ENCODE measurements at regions not wholly inside any gene's neighbourhood (a gene's known extent, or its start where the extent isn't known, plus 50 kb on each side); places are given as distances from the start of the nearest gene placed in this dataset.

GRCh38 chr12:97169889-97170567 is 263.0 kb downstream of the NEDD1 start:
- ChIA-PET CTCF (no interaction called here), POLR2A (ENCODE audit: low non-redundant PET) (no interaction called here)
- no peak for DNase-seq (ENCODE audit: low spot score)
- Histone ChIP-seq H3K36me3 (ENCODE audit: insufficient read depth, low read length, poor library complexity, severe bottlenecking) (no peaks in the 10 kb centered on the region), H3K27ac (ENCODE audit: low read depth, low read length, poor library complexity, severe bottlenecking) (no peak overlapping the region), H3K9me3 (ENCODE audit: low read depth, low read length, poor library complexity, severe bottlenecking) (no peaks in the 10 kb centered on the region), H3K4me3 (ENCODE audit: low read depth, low read length, poor library complexity, severe bottlenecking) (no peak overlapping the region), H3K27me3 (replicated peaks; ENCODE audit: insufficient read depth, low read depth, low read length, poor library complexity) (peaks cover 66% of the 10 kb centered on the region), H3K4me1 (ENCODE audit: insufficient read depth, low read length, poor library complexity, severe bottlenecking) (no peaks in the 10 kb centered on the region)
- intact Hi-C loops (cut with micrococcal nuclease; ENCODE audit: unreplicated experiment), result no loop called here
- no peak for TF ChIP-seq EZH2 (IDR thresholded peaks at IDR 0.05; ENCODE audit: borderline replicate concordance, low read depth, low read length, poor library complexity, severe bottlenecking)
- no peak for TF ChIP-seq CTCF (conservative IDR thresholded peaks at IDR 0.05; ENCODE audit: low read depth, low read length)
- BruUV-seq (replicated peaks), result no TSS peak

GRCh38 chr12:97173688-97174410 is 266.8 kb downstream of the NEDD1 start:
- no peaks in the 10 kb centered on the region for H3K4me1 ChIP-seq (ENCODE audit: insufficient read depth, low read length, poor library complexity, severe bottlenecking)
- no peaks in the 10 kb centered on the region for H3K9me3 ChIP-seq (ENCODE audit: low read depth, low read length, poor library complexity, severe bottlenecking)
- DNase-seq (ENCODE audit: low spot score), result no peak
- POLR2A ChIA-PET (ENCODE audit: low non-redundant PET), result no interaction called here
- TF ChIP-seq CTCF (conservative IDR thresholded peaks at IDR 0.05; ENCODE audit: low read depth, low read length), result no peak
- TF ChIP-seq EZH2 (IDR thresholded peaks at IDR 0.05; ENCODE audit: borderline replicate concordance, low read depth, low read length, poor library complexity, severe bottlenecking), result no peak
- no TSS peak for BruUV-seq (replicated peaks)
- H3K4me3 ChIP-seq (ENCODE audit: low read depth, low read length, poor library complexity, severe bottlenecking), result no peak overlapping the region
- intact Hi-C loops (cut with micrococcal nuclease; ENCODE audit: unreplicated experiment), result no loop called here
- CTCF ChIA-PET, result no interaction called here
- no peaks in the 10 kb centered on the region for H3K36me3 ChIP-seq (ENCODE audit: insufficient read depth, low read length, poor library complexity, severe bottlenecking)
- H3K27me3 ChIP-seq (replicated peaks; ENCODE audit: insufficient read depth, low read depth, low read length, poor library complexity), result peaks cover 50% of the 10 kb centered on the region
- H3K27ac ChIP-seq (ENCODE audit: low read depth, low read length, poor library complexity, severe bottlenecking), result no peak overlapping the region

- Histone ChIP-seq H3K4me1 (ENCODE audit: insufficient read depth, low read length, poor library complexity, severe bottlenecking) (no peaks in the 10 kb centered on the region), H3K27ac (ENCODE audit: low read depth, low read length, poor library complexity, severe bottlenecking) (no peak overlapping the region), H3K9me3 (ENCODE audit: low read depth, low read length, poor library complexity, severe bottlenecking) (no peaks in the 10 kb centered on the region), H3K4me3 (ENCODE audit: low read depth, low read length, poor library complexity, severe bottlenecking) (no peak overlapping the region), H3K27me3 (replicated peaks; ENCODE audit: insufficient read depth, low read depth, low read length, poor library complexity) (peaks cover 19% of the 10 kb centered on the region), H3K36me3 (ENCODE audit: insufficient read depth, low read length, poor library complexity, severe bottlenecking) (no peaks in the 10 kb centered on the region)
- DNase-seq (ENCODE audit: low spot score), result no peak
- ChIA-PET CTCF (no interaction called here), POLR2A (ENCODE audit: low non-redundant PET) (no interaction called here)
- intact Hi-C loops (cut with micrococcal nuclease; ENCODE audit: unreplicated experiment), result no loop called here
- no peak for TF ChIP-seq EZH2 (IDR thresholded peaks at IDR 0.05; ENCODE audit: borderline replicate concordance, low read depth, low read length, poor library complexity, severe bottlenecking)
- no peak for TF ChIP-seq CTCF (conservative IDR thresholded peaks at IDR 0.05; ENCODE audit: low read depth, low read length)
- BruUV-seq (replicated peaks), result no TSS peak
Measured at GRCh38 chr12:97177481-97177880, 270.4 kb downstream of the NEDD1 start.

Data from A673 (cell line).